HG03097 (cell line): ENCODE measurements at regions not wholly inside any gene's neighbourhood (a gene's known extent, or its start where the extent isn't known, plus 50 kb on each side); places are given as distances from the start of the nearest gene placed in this dataset.
"Not testable (repeated sequence)": the region's sequence is repeated elsewhere in the genome, so short reads cannot be mapped to it uniquely, and the experiment has no call there.

Experiments used
- ATAC-seq: cut with Tn5 transposase; IDR thresholded peaks from one replicate; pipeline ENCODE4 v1.9.1; 2021; ENCODE audit not compliant: unreplicated experiment, low FRiP score

DNA sequence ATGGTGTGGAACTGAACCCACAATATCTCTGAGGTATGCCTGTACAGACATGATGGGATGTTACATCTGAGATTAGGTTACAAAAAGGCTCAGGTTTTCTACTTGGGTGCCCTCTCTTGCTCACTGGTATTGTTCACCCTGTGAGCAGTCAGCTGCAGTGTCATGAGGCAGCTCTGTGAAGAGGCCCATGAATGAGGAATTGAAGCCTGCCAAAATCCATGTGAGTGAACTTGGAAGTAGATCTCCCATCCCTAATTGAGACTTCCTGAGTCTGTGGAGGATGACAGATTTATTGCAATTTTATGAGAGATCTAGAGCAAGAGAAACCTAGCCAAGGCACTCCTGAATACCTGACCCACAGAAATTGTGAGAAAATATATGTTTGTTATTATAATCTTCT, 404.9 kb upstream of the ZEB2 start:
- ATAC-seq = no peak

DNA sequence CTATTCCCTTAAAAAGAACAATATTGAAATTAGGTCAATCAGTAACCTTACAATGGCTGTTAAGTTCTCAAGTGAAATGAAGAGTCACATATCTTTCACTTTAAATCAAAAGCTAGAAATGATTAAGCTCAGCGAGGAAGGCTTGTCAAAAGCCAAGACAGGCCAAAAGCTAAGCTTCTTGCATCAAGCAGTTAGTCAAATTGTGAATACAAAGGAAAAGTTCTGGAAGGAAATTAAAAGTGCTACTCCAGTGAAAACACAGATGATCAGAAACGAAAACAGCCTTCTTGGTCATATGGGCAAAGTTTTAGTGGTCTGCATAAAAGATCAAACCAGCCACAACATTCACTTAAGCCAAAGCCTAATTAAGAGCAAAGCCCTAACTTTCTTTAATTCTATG, 402.6 kb upstream of the ZEB2 start:
- no peak for ATAC-seq

DNA sequence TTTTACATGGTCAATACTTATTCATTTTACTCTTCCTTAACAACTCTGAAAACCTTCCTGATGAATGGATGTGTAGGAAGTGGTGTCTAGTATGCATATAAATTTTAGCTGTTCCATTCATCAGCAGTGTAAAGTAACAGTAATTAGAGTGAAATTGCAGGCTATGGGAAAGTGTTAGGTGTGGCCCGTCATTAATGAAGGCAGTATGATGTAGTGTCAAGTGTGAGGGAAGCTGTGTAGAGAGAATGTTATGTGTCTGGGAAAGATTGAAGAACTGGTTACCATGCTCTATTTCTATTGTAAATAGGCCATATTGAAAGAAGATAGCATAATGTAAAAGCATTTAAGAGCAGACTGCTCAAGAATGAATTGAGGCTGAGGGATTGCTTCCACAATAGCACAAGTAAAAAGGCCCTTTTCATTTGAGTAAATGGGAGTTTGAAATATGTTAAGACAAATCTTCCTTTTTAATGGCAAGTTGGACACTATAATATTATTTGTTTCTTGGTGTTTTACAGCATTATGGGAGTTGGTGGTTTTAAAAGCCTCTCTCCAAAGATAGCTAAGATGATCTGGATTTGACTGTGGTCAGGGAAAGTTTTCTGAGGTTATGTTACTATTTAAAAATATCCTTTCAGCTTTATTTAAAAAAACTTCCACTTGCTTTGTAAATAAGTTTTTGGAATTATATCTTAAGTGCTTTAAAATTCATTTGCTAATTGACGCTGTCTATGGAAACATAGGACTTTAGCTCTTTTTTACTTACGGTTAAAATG, 401.0 kb upstream of the ZEB2 start:
- no peak for ATAC-seq

DNA sequence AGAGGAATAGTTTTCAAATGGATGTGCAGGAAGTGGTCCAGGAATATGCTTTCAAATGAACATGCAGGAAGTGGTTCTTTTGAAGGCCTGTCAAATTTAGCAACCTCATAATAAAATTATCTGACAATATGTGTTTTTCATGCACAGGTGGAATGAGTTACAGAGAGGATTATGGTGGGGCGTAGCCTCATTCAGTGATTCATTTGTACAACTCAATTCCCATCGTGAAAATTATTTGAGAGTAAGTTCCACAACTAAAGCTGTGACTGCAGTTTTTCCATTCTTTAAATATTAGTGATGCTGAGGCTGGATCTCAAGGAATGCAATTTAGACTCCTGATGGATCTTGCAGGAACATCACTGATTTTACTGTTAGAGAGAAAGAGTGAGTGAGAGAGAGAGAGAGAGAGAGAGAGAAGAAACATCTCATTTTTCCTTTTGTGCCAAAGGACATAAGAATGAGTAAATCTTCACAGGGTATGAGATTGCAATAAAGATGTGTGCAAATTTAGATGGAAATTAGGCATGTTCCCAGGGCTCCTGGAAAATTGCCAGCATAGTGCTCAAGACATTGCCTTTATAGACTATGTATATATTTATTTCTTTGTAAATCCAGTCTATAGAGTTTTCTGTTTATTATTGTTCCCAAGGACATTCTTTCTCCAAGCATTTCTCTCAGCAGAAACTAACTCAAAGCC, 394.9 kb upstream of the ZEB2 start:
- ATAC-seq = no peak

DNA sequence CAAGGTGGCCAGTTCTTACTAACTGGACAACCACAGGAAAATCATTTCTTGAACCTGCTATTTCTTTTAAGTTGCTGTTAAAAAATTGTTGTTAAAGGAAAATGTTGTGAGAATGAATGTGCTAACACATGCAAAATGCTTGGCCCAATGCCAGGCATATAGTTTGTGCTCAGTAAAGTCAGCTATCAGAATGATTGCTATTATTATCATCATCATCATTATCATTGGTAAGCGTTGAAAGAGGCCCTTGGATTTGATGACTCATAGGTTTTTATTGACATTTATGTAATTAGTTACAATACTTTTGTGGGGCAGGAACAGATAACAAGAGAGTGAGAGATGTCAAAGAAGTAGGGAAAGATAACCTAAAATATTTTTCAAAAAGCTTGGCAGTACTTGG, 394.2 kb upstream of the ZEB2 start:
- no peak for ATAC-seq

DNA sequence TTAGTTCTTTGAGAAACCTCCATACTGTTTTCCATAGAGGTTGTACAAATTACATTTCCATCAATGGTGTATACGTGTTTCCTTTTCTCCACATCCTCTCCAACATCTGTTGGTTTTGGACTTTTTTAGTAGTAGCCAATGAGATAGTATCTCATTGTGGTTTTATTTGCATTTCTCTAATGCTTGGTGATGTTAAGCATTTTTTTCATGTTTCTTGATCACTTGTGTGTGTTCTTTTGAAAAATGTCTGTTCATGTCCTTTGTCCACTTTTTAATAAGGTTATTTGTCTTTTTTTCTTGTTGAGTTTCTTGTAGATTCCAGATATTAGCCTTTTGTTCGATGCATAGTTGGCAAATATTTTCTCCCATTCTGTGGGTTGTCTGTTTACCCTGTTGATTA, 392.3 kb upstream of the ZEB2 start:
- ATAC-seq = no peak

DNA sequence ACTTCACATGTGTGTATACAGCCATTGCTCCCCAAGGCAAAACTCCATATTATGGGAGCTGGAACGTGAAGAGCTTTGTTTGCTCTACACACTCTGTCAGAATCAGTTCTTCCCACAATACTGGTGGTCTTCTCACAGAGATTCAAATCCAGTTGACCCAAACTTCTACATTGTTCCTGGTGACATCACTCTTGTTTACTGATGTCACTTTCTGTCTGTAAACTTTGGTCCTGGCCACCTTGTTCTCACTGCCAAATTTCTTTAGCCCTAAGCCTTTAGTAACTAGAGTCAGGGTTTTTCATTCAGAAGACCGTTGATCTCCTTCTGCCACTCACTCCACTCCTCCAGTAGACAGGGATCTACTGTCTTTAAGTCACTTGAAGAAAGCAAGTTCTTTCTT, 386.0 kb upstream of the ZEB2 start:
- ATAC-seq = no peak

DNA sequence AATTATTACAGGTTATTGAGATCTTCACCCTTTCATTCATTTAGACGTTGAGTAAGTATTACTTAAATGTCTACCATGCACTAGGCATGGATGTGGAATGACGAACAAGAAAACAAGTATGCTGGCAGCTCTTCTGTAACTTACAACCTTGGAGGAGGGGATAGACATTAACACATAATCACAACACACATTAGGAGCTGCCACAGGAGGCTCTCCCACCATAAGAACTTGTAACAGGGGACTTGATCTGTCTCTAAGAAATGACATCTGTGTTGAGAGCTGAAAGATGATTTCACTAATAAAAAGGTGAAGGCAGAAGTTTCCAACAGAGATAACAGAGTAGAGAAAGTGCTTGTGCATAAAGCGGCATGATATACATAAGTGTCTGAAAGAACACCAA, 384.7 kb upstream of the ZEB2 start:
- no peak for ATAC-seq

DNA sequence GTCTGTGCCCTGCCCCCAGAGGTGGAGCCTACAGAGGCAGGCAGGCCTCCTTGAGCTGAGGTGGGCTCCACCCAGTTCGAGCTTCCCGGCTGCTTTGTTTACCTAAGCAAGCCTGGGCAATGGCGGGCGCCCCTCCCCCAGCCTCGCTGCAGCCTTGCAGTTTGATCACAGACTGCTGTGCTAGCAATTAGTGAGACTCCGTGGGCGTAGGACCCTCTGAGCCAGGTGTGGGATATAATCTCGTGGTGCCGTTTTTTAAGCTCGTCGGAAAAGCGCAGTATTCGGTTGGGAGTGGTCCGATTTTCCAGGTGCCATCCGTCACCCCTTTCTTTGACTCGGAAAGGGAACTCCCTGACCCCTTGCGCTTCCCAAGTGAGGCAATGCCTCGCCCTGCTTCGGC, 383.1 kb upstream of the ZEB2 start:
- ATAC-seq = not testable (repeated sequence)

DNA sequence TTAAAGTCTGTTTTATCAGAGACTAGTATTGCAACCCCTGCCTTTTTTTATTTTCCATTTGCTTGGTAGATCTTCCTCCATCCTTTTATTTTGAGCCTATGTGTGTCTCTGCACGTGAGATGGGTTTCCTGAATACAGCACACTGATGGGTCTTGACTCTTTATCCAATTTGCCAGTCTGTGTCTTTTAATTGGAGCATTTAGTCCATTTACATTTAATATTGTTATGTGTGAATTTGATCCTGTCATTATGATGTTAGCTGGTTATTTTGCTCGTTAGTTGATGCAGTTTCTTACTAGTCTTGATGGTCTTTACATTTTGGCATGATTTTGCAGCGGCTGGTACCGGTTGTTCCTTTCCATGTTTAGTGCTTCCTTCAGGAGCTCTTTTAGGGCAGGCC, 381.5 kb upstream of the ZEB2 start:
- not testable (repeated sequence) for ATAC-seq

DNA sequence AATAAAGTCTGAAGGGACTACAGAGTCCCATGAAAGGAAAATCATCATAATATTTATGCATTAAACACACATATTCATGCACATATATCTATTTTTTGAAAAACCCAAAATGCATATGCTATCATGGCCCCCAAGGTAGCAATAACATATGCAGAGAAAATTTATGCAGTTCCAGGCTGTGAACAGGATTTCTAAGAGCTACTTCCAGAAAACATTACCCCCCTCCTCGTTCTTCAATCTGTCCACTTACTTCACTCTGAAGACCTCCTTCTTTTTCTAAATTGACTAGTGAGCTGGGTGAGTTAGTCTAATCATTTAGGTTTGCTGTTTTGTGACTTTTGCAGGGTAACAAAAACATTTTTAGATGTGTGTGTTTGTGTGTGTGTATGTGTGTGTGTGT, 376.4 kb upstream of the ZEB2 start:
- no peak for ATAC-seq

DNA sequence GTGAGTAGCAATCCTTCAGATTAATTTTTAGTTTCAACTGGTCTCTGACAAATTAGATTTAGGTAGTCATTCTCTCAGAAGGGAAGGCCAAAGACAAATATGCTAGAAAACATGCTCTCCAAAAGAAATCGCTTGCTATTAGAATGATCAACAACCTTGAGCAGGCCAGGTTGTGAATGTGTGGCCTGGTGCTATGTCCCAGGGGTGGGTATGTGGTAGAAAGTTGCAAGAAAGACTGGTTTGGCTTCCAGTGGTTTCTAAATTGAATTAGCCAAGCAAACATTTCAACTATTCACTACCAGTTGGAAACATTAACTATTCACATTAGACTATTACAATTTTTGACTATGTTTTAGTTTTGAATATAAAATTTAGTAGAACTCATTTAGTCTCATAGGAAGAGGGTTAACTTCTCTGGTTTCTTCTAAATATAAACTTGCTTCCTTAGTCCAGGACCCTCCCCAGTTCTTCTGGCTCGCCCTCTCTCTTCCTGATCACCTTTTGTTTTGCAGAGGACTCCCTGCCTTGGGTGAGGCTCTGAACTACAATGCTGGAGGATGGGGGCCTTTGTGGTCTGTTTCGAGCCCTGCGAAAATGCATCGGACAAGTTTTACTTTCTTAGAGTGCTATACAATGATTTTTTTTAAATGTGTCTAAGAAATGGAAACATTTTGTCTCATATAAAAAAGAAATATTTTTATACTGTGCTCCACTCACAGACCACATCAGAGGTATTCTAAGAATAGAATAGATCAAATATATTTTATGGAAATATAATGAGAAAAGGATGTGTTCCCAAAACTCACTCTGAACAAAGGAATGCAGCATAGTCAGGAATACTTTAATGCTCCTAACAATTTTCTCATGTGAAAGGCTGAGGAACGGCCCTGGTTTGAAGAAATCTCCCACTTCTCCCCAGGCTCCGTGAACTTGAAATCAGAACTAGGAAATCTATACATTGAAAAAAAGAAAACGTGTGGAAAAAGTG, 375.0 kb upstream of the ZEB2 start:
- ATAC-seq = no peak

DNA sequence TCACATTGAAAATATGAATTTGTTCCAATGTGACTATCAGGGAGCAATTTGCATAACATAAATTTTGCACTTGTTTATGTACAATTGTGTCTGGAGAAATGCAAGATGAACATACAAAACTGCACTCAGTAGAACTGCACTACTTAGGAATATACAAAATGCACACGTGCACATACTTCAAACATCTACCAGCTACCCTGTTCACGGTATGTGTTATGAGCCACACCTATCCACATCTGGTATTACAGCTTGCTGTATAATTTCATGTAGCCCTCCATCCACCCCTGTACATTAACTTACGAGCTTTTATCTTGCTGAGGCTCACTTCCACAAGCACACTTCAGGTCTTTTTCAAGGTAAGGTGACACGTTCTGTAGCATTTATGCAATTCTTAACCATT, 373.5 kb upstream of the ZEB2 start:
- no peak for ATAC-seq

DNA sequence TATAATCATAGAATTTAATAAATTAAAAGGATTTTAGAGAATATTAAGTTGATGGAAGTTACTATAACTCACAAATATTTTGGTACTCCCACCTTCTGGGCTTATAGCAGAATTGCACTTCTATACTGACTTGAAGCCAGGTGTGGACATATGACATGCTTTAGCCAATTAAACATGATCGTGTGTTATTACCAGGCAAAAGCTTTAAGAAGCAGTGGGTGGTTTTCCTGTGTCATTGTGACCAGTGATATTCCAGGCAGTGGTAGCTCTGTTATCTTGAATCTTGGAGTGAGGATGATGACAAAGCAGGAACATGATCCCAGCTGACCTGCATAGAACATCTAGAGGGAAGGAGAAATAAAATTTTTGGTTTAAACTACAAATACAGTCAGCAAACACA, 370.9 kb upstream of the ZEB2 start:
- no peak for ATAC-seq

DNA sequence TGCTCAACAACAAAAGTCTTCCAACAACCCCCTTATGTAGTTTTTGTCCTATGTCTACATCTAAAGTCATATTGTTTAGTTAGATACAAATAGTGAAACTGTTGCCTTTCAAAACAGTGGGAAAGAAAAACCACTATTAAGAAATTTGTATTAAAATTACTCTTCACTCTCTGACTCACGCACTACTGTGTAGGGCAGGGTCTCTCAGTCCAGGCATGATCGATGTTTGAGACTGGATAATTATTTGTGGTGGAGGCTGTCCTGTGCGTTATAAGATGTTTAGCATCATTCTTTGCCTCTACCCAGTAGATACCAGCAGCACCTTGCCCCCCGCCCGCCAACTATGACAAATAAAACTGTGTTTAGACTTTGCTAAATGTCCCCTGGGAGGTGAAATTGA, 369.4 kb upstream of the ZEB2 start:
- no peak for ATAC-seq

DNA sequence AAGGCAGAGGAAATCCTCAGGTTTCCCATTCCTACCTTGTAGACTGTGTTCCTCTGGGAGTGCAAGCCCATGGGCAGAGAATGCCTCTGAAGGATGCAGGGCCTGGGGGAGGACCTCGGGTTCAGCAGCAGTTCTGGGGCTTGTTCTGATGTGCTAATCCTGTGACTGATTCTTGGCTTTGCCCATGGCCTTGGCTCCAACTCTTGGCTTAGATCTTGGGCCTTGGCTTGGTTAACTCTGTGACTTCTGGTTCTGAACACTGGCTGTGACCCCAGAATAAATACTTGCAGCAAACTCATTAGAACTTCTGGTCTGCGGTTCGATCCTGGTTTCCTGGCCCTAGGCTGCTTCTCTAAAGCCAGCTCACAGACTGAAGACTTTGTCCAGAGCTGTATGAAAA, 366.9 kb upstream of the ZEB2 start:
- no peak for ATAC-seq

DNA sequence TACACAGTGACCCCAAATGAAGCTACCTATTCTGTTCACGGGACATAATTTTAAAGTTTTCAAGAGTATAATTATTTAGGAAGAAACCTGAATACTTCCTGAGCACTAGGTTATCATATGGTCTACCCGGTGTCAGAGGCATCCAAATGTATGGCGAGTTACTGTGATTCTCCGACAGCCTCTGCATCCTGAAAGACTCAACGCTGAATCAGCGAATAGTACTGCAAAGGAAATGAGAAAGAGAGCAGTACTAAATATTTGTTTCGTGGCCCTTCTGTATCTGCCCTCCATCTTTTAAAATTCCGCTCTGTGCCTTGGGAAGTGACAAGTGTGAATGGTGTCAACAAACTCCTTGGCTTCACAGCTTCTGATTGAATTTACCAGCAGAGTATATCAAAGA, 358.0 kb upstream of the ZEB2 start:
- no peak for ATAC-seq

DNA sequence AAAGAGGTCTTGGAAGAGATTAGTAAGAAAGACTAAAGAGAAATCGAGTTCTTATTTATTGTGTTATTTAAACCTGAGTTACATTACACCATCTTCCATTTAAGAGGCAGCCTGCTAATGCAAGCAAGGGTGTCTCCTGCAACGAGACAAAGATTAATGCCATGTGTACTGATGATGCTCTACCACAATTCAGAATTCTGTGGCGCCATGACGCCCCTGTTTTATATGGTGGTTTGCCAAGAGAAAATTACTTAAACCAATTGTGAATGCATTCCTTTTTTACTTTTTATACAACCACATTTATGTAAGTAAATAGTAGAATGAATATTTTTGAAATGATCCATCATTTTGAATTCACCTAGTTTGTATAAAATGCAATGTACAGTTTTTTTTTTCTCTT, 356.1 kb upstream of the ZEB2 start:
- no peak for ATAC-seq

DNA sequence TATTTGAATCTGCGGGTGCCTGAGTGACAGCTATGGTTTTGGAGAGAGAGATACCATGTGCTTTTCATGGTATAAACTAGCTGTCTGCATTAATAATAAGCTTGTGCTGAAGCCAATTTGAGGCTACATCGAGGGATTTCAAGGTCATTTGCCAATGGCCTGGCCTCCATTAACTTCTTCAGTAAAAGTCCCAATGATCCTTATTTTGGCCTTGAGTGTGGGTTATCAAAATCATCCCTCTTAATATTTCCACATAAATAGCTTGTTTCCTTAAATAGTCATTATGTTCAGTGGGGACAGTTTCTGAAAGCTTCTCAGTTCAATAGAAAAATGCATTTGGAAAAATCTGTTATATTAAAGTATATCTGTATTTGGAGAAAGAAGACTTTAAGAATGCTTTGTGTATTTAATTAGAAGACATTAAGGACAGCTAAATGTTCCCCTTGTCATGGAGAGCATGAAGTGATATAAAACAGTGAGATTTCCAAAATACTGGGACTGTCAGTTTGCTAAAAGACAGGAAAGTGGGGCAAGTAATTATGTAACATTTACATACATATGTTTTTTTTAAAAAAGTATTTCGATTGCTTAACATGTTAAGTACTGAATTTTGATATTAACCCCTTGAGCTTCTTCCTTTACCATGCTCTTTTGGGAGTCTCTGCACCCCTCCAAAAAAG, 355.5 kb upstream of the ZEB2 start:
- no peak for ATAC-seq

DNA sequence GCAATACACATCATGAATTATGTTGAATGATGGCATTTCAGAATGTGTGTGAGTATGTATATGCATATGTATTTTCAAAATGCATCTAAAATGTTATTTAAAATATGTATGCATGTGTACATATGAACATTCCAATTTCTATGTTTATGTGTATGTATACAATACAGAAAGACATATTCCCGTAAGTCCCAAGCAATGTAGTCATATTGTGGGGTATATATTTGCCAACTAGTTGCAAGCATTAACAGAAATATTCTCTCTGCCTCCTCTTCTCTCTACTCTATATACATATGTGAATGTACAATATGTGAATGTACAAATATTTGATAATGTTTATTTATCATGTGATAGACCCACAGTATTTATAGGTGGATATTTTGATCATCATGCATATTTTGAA, 345.8 kb upstream of the ZEB2 start:
- ATAC-seq = no peak

DNA sequence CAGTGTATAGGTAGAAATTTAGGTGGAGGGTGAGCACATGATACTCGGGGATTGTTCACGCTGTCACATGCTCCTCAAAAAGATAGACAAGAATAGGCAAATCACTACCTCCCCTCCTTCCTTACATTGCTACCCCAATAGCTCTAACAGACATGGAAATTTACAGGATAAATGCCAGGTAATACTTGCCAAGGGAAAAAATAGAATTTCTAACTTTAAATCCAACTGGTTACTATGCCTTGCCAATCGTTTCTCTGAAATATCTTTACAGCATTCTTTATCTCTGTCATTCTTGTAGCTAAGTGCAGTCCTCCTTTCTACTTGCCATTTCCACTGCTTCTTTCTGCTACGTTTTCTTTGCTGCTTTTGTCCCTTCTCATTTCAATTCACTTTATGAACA, 339.8 kb upstream of the ZEB2 start:
- no peak for ATAC-seq
